Natural killer cell (primary cell): ENCODE measurements at regions not wholly inside any gene's neighbourhood (a gene's known extent, or its start where the extent isn't known, plus 50 kb on each side); places are given as distances from the start of the nearest gene placed in this dataset.
"Not testable (repeated sequence)": the region's sequence is repeated elsewhere in the genome, so short reads cannot be mapped to it uniquely, and the experiment has no call there.

Experiments used
- ATAC-seq, 3 donors: fragments of 150-1000 bp in 2 of 3; fragments of 200-7000 bp in 1 of 3; cut with Tn5 transposase; 1 replicate in 1 of 3; 2 replicates in 2 of 3; pipeline ENCODE4 v1.10.0; 2021; ENCODE audit warnings: mild to moderate bottlenecking in 2 of 3, moderate library complexity in 2 of 3
- DNase-seq, 2 donors: peaks; one replicate each; pipeline versions ENCODE4 v3.0.0 to v3.0.0-alpha.2; 2013 to 2021; ENCODE audit warnings: mixed read lengths in 1 of 2
- H3K27ac ChIP-seq: one replicate; pipeline ENCODE4 v1.5.1; 2013; ENCODE audit warnings: mild to moderate bottlenecking, low read length
- H3K27me3 ChIP-seq: one replicate; pipeline ENCODE4 v1.6.1; 2013; ENCODE audit warnings: low read length; ENCODE audit not compliant: control insufficient read depth, insufficient read depth
- H3K36me3 ChIP-seq: one replicate; pipeline ENCODE4 v1.6.1; 2013; ENCODE audit warnings: low read length; ENCODE audit not compliant: control insufficient read depth, insufficient read depth
- H3K4me1 ChIP-seq: one replicate; pipeline ENCODE4 v1.6.1; 2013; ENCODE audit warnings: low read length; ENCODE audit not compliant: control insufficient read depth, insufficient read depth
- H3K4me3 ChIP-seq: one replicate; pipeline ENCODE4 v1.5.1; 2013; ENCODE audit warnings: low read length
- H3K9me3 ChIP-seq: one replicate; pipeline ENCODE4 v1.6.1; 2013; ENCODE audit warnings: low read length; ENCODE audit not compliant: control insufficient read depth, insufficient read depth
- H3K27ac Mint-ChIP-seq, 2 donors: one replicate each; pipeline ENCODE4 v1.8.0; 2022; ENCODE audit warnings: mild to moderate bottlenecking in 2 of 2, mixed read lengths in 2 of 2, moderate library complexity in 1 of 2
- H3K27me3 Mint-ChIP-seq, 2 donors: one replicate each; pipeline ENCODE4 v1.8.0; 2022; ENCODE audit warnings: low read depth in 2 of 2, mixed read lengths in 2 of 2
- H3K36me3 Mint-ChIP-seq: one replicate; pipeline ENCODE4 v1.8.0; 2022; ENCODE audit warnings: mixed read lengths
- H3K4me1 Mint-ChIP-seq, 2 donors: one replicate each; pipeline ENCODE4 v1.8.0; 2022; ENCODE audit warnings: mixed read lengths in 2 of 2
- H3K4me3 Mint-ChIP-seq: one replicate; pipeline ENCODE4 v1.8.0; 2022; ENCODE audit warnings: mild to moderate bottlenecking, moderate library complexity, mixed read lengths
- H3K9me3 Mint-ChIP-seq, 2 donors: one replicate each; pipeline ENCODE4 v1.8.0; 2022; ENCODE audit warnings: mixed read lengths in 2 of 2
- WGBS: methylation state at CpG from one replicate; pipeline ENCODE4 v1.1.7; 2013; ENCODE audit warnings: missing lambda C conversion rate; ENCODE audit not compliant: insufficient coverage; 5-methylcytosine and 5-hydroxymethylcytosine counted together
- intact Hi-C: fragments of 100-400 bp; cut with micrococcal nuclease; formaldehyde crosslinking; loops from one replicate; pipeline ENCODE4 v1.14.2; 2022
- TF ChIP-seq, protein P1 (sequence below): fragments of 200-600 bp; IDR thresholded peaks from one replicate; pipeline ENCODE4 v1.8.0; 2022; ENCODE audit warnings: antibody characterized with exemption

DNA sequence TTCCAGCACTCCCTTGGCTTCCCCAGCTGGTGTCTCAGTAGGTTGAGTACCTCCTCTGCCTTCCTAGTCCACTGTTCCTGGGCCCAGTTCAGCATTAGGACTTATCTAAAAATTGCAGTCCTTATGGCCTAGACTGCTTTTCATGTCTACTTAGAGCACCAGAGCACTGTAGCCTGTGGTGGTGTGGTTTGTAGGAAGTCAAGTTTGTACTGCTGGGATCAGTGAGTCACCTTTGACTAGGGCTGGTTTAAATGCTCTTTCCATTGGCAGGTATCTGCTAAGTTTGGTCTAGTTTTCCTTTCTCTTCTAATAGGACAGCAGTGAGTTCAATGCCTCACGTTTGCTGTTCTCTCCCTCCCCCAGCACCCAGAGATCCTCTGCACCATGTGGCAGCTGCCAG lies 233.6 kb upstream of the WDFY3 start:
- Mint-ChIP-seq H3K27ac (no peak overlapping the region), H3K4me3 (no peak overlapping the region), H3K4me1 (no peaks in the 10 kb centered on the region), H3K27me3 (no peaks in the 10 kb centered on the region), H3K36me3 (peaks cover 22% of the 10 kb centered on the region), H3K9me3 (peaks cover 13 to 42% of the 10 kb centered on the region in 2 donors)
- TF ChIP-seq, protein P1, sequence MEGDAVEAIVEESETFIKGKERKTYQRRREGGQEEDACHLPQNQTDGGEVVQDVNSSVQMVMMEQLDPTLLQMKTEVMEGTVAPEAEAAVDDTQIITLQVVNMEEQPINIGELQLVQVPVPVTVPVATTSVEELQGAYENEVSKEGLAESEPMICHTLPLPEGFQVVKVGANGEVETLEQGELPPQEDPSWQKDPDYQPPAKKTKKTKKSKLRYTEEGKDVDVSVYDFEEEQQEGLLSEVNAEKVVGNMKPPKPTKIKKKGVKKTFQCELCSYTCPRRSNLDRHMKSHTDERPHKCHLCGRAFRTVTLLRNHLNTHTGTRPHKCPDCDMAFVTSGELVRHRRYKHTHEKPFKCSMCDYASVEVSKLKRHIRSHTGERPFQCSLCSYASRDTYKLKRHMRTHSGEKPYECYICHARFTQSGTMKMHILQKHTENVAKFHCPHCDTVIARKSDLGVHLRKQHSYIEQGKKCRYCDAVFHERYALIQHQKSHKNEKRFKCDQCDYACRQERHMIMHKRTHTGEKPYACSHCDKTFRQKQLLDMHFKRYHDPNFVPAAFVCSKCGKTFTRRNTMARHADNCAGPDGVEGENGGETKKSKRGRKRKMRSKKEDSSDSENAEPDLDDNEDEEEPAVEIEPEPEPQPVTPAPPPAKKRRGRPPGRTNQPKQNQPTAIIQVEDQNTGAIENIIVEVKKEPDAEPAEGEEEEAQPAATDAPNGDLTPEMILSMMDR = no peak
- H3K27ac ChIP-seq = no peak overlapping the region
- H3K4me3 ChIP-seq = no peak overlapping the region
- intact Hi-C loops = no loop called here
- H3K9me3 ChIP-seq = peaks cover 9% of the 10 kb centered on the region
- WGBS = no CpG with 5 or more reads among the region's 1 CpG
- no peaks in the 10 kb centered on the region for H3K36me3 ChIP-seq
- no peak for DNase-seq
- H3K4me1 ChIP-seq = no peaks in the 10 kb centered on the region
- ATAC-seq = no peak
- no peaks in the 10 kb centered on the region for H3K27me3 ChIP-seq

- H3K36me3 ChIP-seq = no peaks in the 10 kb centered on the region
- no CpG with 5 or more reads among the region's 1 CpG for WGBS
- TF ChIP-seq, protein P1 = no peak
- no peak overlapping the region for H3K27ac Mint-ChIP-seq
- intact Hi-C loops = no loop called here
- H3K4me1 Mint-ChIP-seq = no peaks in the 10 kb centered on the region
- no peak overlapping the region for H3K4me3 Mint-ChIP-seq
- peaks cover 8% of the 10 kb centered on the region for H3K36me3 Mint-ChIP-seq
- H3K4me1 ChIP-seq = no peaks in the 10 kb centered on the region
- no peaks in the 10 kb centered on the region for H3K27me3 ChIP-seq
- no peak for DNase-seq
- ATAC-seq = no peak
- no peaks in the 10 kb centered on the region for H3K9me3 ChIP-seq
- no peaks in the 10 kb centered on the region for H3K27me3 Mint-ChIP-seq
- no peak overlapping the region for H3K4me3 ChIP-seq
- no peak overlapping the region for H3K27ac ChIP-seq
- peaks cover 18 to 23% of the 10 kb centered on the region in 2 donors for H3K9me3 Mint-ChIP-seq
Observed at GRCh38 chr4:85209161-85209560, 242.7 kb upstream of the WDFY3 start.

GRCh38 chr4:85210353-85210752 lies 243.9 kb upstream of the WDFY3 start:
- Histone ChIP-seq H3K27me3 (no peaks in the 10 kb centered on the region), H3K27ac (no peak overlapping the region), H3K9me3 (no peaks in the 10 kb centered on the region), H3K36me3 (no peaks in the 10 kb centered on the region), H3K4me3 (no peak overlapping the region), H3K4me1 (no peaks in the 10 kb centered on the region)
- Mint-ChIP-seq H3K4me1 (no peaks in the 10 kb centered on the region), H3K27me3 (no peaks in the 10 kb centered on the region), H3K4me3 (no peak overlapping the region), H3K27ac (no peak overlapping the region), H3K9me3 (peaks cover 17% of the 10 kb centered on the region in 2 donors), H3K36me3 (peaks cover 8% of the 10 kb centered on the region)
- DNase-seq (no peak), ATAC-seq (no peak)
- intact Hi-C loops = no loop called here
- TF ChIP-seq, protein P1 = no peak
- whole genome bisulfite sequencing = 72% methylated on average over 2 of the region's 3 CpGs

GRCh38 chr4:85216571-85216970 lies 250.1 kb upstream of the WDFY3 start:
- H3K4me3 ChIP-seq, H3K27ac Mint-ChIP-seq, H3K4me1 ChIP-seq, intact Hi-C loops, H3K36me3 ChIP-seq, H3K27me3 ChIP-seq, H3K27ac ChIP-seq, H3K4me1 Mint-ChIP-seq, H3K27me3 Mint-ChIP-seq, ATAC-seq, H3K4me3 Mint-ChIP-seq, DNase-seq: not testable (repeated sequence)
- Mint-ChIP-seq H3K9me3 (peaks cover 16 to 21% of the 10 kb centered on the region in 2 donors), H3K36me3 (peaks cover 27% of the 10 kb centered on the region)
- WGBS = 94% methylated on average over 6 of the region's 7 CpGs
- peaks cover 13% of the 10 kb centered on the region for H3K9me3 ChIP-seq
